NCI-H1417 (cell line): ENCODE measurements at regions not wholly inside any gene's neighbourhood (a gene's known extent, or its start where the extent isn't known, plus 50 kb on each side); places are given as distances from the start of the nearest gene placed in this dataset.
A peak's percentile ranks its signal among the peaks of the same experiment; 100 is the strongest.

Experiments used
- DNase-seq, 3 experiments: peaks; one replicate each; lab custom pipeline; 2025; lab: John Stamatoyannopoulos, UW

GRCh38 chr10:44326474-44327030 lies 58.3 kb downstream of the CXCL12 start:
- DNase-seq, result no peak

DNA sequence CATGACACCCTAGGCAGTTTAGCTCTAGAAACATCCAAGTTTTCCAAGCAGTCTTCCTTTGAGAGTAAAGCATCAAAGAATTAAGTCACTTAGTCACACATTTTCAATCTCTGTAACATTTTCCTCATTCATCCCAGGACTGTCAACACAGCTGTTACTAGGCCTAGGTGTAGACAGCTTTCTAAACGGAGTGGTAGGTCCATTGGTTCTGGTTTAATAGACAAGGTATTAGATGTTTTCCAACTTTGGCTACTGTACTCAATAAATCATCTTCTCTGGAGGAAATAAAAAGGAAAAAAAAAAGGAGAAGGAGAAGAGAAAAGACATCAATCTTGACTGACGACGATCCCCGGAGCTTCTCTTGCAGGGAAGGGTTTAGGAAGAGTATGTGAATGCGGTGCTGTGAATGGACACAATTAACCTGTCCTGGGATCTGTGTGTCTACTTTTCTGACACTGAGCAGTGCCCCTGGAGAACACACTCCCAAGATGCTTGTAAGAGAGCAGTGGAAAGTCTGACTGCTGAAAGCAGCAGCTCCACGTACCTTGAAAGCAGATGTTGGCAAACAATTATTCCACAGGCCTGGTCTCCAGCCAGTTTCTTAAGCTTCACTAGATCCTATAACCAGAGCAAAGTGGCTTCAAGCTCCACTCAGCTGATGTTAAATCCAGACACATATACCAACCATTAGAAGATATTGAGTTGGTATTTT lies 59.1 kb downstream of the CXCL12 start:
- no peak for DNase-seq

GRCh38 chr10:44325157-44325556 lies 59.7 kb downstream of the CXCL12 start:
- DNase-seq, result no peak

DNA sequence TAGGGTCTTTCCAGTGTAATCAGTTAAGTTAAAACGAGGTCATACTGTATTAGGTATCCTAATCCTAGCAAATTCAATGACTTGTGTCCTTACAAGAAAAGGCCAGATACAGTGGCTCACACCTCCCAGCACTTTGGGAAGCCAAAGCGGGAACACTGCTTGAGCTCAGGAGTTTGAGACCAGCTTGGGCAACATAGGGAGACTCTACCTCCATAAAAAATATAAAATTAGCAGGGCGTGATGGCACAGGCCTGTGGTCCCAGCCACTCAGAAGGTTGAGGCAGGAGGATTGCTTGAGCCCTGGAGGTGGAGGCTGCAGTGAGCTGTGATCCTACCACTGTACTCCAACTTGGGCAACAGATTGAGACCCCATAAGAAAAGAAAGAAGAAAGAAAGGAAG lies 61.1 kb downstream of the CXCL12 start:
- no peak for DNase-seq

DNA sequence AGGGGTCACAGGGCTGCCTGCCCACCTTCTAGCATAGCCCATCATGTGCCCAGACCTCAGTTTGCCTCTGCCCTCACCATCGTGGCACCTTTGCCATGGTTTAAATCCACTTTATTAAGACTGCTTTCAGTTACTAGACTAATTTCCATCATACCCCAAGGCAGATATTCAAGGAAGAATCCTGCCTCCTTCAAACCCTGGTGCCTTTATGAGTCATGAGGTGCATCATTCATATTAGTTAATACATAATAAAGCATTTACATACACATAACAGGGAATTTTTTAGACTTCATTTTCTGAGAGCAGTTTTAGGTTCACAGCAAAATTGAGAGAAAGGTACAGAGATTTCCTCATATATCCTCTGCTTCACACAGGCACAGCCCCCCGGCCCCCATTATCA lies 62.8 kb downstream of the CXCL12 start:
- no peak for DNase-seq

GRCh38 chr10:44320756-44321155 lies 64.1 kb downstream of the CXCL12 start:
- DNase-seq, result no peak

GRCh38 chr10:44317856-44318255 lies 67.0 kb downstream of the CXCL12 start:
- no peak for DNase-seq

- no peak for DNase-seq
Measured at GRCh38 chr10:44316922-44317215, 68.0 kb downstream of the CXCL12 start.

GRCh38 chr10:44316187-44316921 lies 68.5 kb downstream of the CXCL12 start:
- DNase-seq, result no peak

GRCh38 chr10:44314802-44315460 lies 70.0 kb downstream of the CXCL12 start:
- DNase-seq, result no peak

DNA sequence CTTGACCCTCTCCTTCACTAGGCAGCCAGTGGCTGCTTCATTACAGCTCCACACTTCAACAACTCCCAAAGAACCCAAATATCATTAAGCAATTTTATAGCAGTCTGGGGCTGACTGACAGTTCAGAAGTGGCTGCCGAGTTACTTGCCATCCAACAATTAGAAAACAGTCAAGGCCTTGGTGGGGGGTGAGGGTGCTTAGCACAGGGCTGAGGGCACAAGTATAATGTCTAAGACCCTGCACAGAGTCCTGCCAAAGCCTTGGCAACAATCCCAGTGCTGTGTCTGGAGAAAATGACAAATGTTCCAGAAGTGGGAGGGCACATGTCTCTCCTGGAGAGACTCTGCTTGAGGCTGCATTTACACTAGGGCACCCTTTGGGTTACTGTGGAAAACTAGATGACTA lies 71.1 kb downstream of the CXCL12 start:
- DNase-seq, result no peak

GRCh38 chr10:44312401-44312800 lies 72.5 kb downstream of the CXCL12 start:
- DNase-seq, result no peak

DNA sequence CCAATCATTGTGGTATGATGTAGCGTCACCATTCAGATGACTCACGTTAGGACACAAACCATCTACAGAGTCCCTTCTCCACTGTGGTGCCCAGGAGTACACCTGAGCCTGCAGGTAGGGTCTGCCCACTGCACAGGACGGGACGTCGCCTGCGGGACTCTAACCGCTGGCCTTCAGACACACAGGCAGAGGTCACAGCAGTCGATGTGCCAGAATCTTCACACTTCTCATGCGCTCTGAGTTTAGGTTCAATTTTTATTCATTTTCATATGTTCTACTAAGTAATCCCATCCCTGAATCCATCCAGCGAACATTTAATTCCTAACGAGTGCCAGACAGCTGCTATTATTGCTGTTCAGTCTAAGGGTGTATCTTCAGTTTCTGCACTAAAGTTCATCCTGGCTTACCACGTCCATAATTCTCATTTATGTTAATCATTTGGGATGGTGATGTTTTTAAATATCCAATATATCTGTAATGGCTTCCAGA lies 73.3 kb downstream of the CXCL12 start:
- no peak for DNase-seq

DNA sequence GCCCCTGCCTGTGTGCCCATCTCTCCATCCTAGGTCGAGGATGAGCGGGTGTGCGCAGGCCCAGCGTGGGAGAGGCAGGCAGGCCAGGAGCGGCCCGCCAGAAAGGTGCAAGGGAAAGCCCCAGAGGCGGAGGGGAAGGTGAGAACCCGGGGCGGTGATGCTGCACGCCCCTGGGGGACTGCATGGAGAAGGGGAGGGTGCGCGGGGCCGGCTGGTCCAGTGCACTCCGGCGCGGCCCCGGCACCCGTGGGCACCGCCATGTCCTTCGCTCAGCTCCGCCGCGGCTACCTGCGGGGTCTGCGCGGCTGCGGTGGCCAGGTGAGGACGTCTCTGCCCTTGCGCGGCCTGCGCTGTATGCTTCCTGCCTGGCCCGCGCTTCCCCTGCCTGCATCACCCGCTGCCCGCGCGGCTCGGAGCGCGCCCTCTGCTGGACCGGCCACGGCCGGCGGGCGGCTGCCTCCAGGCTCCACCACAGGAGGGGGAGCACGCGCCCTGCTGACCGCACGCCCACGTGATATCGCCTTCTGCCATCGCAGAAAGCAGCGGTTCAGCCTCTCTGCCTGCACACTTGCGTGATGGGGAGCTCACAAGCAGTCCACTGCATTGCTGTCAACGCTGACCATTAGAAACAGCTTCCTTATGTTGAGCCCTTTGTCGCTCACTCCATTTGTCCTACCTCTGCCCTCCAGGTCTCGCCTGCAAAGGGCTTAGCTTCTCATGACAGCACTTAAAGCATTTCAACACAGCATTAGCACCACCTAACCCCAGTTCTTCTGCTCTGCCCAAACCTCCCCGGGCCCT lies 73.9 kb downstream of the CXCL12 start:
- peak in 1 of 3 experiments; percentile 4 for DNase-seq

- no peak for DNase-seq
Measured at GRCh38 chr10:44309939-44310761, 74.7 kb downstream of the CXCL12 start.

DNA sequence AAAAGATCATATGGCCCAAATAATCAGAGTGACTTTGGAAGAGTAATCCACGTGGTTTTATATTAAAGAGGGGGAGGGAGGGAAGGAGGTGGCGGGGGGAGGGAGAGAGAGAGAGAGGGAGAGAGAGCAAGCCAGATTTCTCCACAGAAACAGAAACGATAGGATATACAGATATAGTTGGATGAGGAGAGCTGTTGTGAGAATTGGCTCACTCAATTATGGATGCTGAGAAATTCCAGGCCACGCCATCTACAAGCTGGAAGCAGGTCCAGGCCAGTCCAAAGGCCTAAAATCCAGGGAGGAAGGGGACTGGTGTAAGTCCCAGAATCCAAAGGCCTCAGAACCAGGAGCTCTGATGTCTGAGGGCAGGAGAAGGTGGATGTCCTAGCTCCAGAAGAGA lies 75.5 kb downstream of the CXCL12 start:
- no peak for DNase-seq

DNA sequence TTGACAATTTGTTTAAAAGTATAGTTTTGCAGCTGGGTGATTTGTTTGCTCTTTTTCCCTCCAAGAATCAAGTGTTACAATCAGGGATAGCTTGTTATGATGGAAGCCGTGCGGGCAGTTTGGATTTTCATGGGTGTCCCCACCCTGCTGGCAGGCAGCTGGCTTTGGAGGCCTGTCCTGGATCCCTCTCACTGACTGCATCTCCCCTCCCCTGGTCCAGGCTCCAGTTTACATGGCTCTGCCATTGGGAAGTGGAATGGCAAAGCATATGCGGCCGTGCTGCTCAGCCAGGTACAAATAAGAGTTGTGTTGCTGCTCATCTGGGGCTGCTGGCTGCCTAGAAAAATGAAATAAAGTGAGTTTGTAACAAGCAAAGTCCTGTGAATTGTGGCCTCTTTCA lies 76.0 kb downstream of the CXCL12 start:
- no peak for DNase-seq

DNA sequence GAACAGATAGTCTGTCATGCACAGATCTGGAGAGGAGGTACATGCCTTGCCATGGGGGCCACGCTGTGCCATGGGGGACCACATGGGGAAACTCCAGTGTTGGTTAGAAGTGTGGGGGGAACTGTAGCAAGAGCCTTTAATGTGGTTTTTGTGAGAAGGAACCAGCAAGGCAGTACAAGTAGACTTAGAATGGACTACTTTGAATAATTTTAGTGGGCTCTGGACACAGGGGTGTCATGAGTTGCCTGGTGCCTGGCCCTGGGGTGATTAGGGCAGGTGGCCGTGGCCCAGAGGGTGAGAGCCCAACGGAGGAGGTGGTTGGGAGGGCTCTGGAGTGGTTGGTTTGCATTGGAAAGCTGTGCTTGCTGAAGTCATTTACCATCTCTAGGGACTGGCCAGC lies 77.2 kb downstream of the CXCL12 start:
- no peak for DNase-seq

- no peak for DNase-seq
Measured at GRCh38 chr10:44306762-44307161, 78.1 kb downstream of the CXCL12 start.

GRCh38 chr10:44306147-44306710 lies 78.7 kb downstream of the CXCL12 start:
- no peak for DNase-seq
